Sigmoid colon (tissue), 4 donors: ENCODE measurements at regions not wholly inside any gene's neighbourhood (a gene's known extent, or its start where the extent isn't known, plus 50 kb on each side); places are given as distances from the start of the nearest gene placed in this dataset.
A peak's percentile ranks its signal among the peaks of the same experiment; 100 is the strongest.

Experiments
- CTCF ChIP-seq, 4 experiments: fragments of 450-650 bp in 3 of 4; fragments of 200-600 bp in 1 of 4; IDR thresholded peaks; one replicate each; pipeline ENCODE4 v1.5.1; 2016 to 2019; ENCODE audit warnings: antibody characterized with exemption in 4 of 4, mild to moderate bottlenecking in 3 of 4, moderate library complexity in 2 of 4
- EP300 ChIP-seq, 4 donors: sonication (generic); formaldehyde crosslinking; IDR thresholded peaks; one replicate each; pipeline ENCODE4 v1.6.1; 2017; ENCODE audit warnings: antibody characterized with exemption in 4 of 4
- POLR2A ChIP-seq, 2 donors: fragments of 450-650 bp; IDR thresholded peaks; one replicate each; pipeline ENCODE4 v1.6.1; 2016; ENCODE audit warnings: antibody characterized with exemption in 2 of 2, mild to moderate bottlenecking in 2 of 2, moderate library complexity in 2 of 2
- POLR2AphosphoS5 ChIP-seq, 4 donors: sonication (generic); formaldehyde crosslinking; IDR thresholded peaks; one replicate each; pipeline ENCODE4 v1.6.1; 2017; ENCODE audit warnings: antibody characterized with exemption in 4 of 4

GRCh38 chr6:16929809-16930208 lies 168.5 kb upstream of the ATXN1 start:
- no peak for TF ChIP-seq CTCF (IDR thresholded peaks at IDR 0.05)
- TF ChIP-seq EP300 (IDR thresholded peaks at IDR 0.05) = no peak
- no peak for TF ChIP-seq POLR2A (IDR thresholded peaks at IDR 0.05)
- TF ChIP-seq POLR2AphosphoS5 (IDR thresholded peaks at IDR 0.05) = peak in 1 of 4 donors; percentile 41
